SK-N-SH (cell line): ENCODE measurements at regions not wholly inside any gene's neighbourhood (a gene's known extent, or its start where the extent isn't known, plus 50 kb on each side); places are given as distances from the start of the nearest gene placed in this dataset.

Experiments
- CTCF ChIA-PET: fragments of 300-600, 350-600 bp; formaldehyde crosslinking; extraction: SDS; loops from one replicate; lab custom pipeline; 2021; lab: Yijun Ruan, JAX
- POLR2A ChIA-PET: fragments of 350-600 bp; sonication (Branson Sonifier 250); formaldehyde crosslinking; extraction: SDS; loops from one replicate; lab custom pipeline; 2020; ENCODE audit warnings: antibody characterized with exemption, inconsistent platforms; lab: Yijun Ruan, JAX
- DNase-seq: peaks from one replicate; pipeline ENCODE4 v3.0.0; 2012
- H2AFZ ChIP-seq: fragments of 200-600 bp; sonication (generic); 2 replicates; pipeline ENCODE4 v1.8.1; 2016; ENCODE audit warnings: antibody characterized with exemption, mild to moderate bottlenecking, low read depth
- H3F3A ChIP-seq: fragments of 200-600 bp; sonication (generic); replicated peaks from 2 replicates; pipeline ENCODE3; 2016; ENCODE audit warnings: antibody characterized with exemption, mild to moderate bottlenecking; ENCODE audit not compliant: insufficient read depth
- H3K27ac ChIP-seq, 2 experiments: fragments of 200-500 bp in 1 of 2; fragments of 200-600 bp in 1 of 2; sonication (Bioruptor generic) in 1 of 2; sonication (generic), shearing (Covaris generic) in 1 of 2; 2 replicates each; pipeline versions ENCODE4 v1.5.1 to v1.6.1; 2014 to 2016; ENCODE audit warnings: low read depth in 2 of 2, inconsistent platforms in 1 of 2, low read length in 1 of 2, mild to moderate bottlenecking in 1 of 2, mixed read lengths in 1 of 2
- H3K27me3 ChIP-seq: fragments of 200-600 bp; sonication (generic), shearing (Covaris generic); 2 replicates; pipeline ENCODE4 v1.6.1; 2016; ENCODE audit warnings: mixed run types; ENCODE audit not compliant: insufficient read depth
- H3K36me3 ChIP-seq, 2 experiments: fragments of 200-500 bp in 1 of 2; fragments of 200-600 bp in 1 of 2; sonication (Bioruptor generic) in 1 of 2; sonication (generic) in 1 of 2; replicated peaks in 1 of 2; 2 replicates each; pipeline versions ENCODE3 to v1.5.1; 2014 to 2016; ENCODE audit warnings: low read length in 1 of 2, mild to moderate bottlenecking in 1 of 2; ENCODE audit not compliant: insufficient read depth in 2 of 2, control insufficient read depth in 1 of 2
- H3K4me1 ChIP-seq, 2 experiments: fragments of 200-500 bp in 1 of 2; fragments of 200-600 bp in 1 of 2; sonication (Bioruptor generic) in 1 of 2; sonication (generic), shearing (Covaris generic) in 1 of 2; 2 replicates each; pipeline versions ENCODE4 v1.5.1 to v1.6.1; 2014 to 2016; ENCODE audit warnings: low read depth in 1 of 2, low read length in 1 of 2, mixed run types in 1 of 2; ENCODE audit not compliant: insufficient read depth in 2 of 2, control insufficient read depth in 1 of 2
- H3K4me2 ChIP-seq: fragments of 200-600 bp; sonication (generic), shearing (Covaris generic); 2 replicates; pipeline ENCODE4 v1.6.1; 2017; ENCODE audit warnings: mixed run types
- H3K4me3 ChIP-seq, 2 experiments: fragments of 200-500 bp in 1 of 2; fragments of 200-600 bp in 1 of 2; sonication (Bioruptor generic) in 1 of 2; sonication (generic), shearing (Covaris generic) in 1 of 2; 2 replicates each; pipeline versions ENCODE4 v1.5.1 to v1.8.1; 2014 to 2016; ENCODE audit warnings: low read depth in 2 of 2, inconsistent platforms in 1 of 2, low read length in 1 of 2, mild to moderate bottlenecking in 1 of 2, mixed read lengths in 1 of 2, moderate library complexity in 1 of 2
- H3K79me2 ChIP-seq: fragments of 200-600 bp; sonication (generic); 2 replicates; pipeline ENCODE4 v1.8.1; 2017; ENCODE audit warnings: mild to moderate bottlenecking; ENCODE audit not compliant: insufficient read depth
- H3K9ac ChIP-seq: fragments of 200-600 bp; sonication (generic); 2 replicates; pipeline ENCODE4 v1.6.1; 2017; ENCODE audit warnings: mixed run types
- H3K9me2 ChIP-seq: fragments of 200-600 bp; sonication (generic); 2 replicates; pipeline ENCODE4 v1.6.1; 2017; ENCODE audit warnings: mixed run types
- H3K9me3 ChIP-seq: fragments of 200-600 bp; sonication (generic); 2 replicates; pipeline ENCODE4 v1.6.1; 2017; ENCODE audit warnings: mixed run types, mild to moderate bottlenecking, moderate library complexity
- H4K20me1 ChIP-seq: fragments of 200-600 bp; sonication (generic); 2 replicates; pipeline ENCODE4 v1.6.1; 2017; ENCODE audit warnings: mild to moderate bottlenecking, mixed run types; ENCODE audit not compliant: insufficient read depth
- CHD2 ChIP-seq: fragments of 150-350 bp; IDR thresholded peaks from 2 replicates; pipeline ENCODE4 v1.6.1; 2018; ENCODE audit warnings: low read length; ENCODE audit not compliant: partially characterized antibody
- CTCF ChIP-seq: fragments of 200-600 bp; sonication (generic); IDR thresholded peaks from 2 replicates; pipeline ENCODE4 v1.6.1; 2017; ENCODE audit warnings: antibody characterized with exemption, mild to moderate bottlenecking, moderate library complexity
- ELF1 ChIP-seq: IDR thresholded peaks from 2 replicates; pipeline ENCODE4 v1.4.0; 2012
- FOSL2 ChIP-seq: IDR thresholded peaks from 2 replicates; pipeline ENCODE4 v1.4.0; 2012; ENCODE audit warnings: low read depth, mild to moderate bottlenecking, moderate library complexity, borderline replicate concordance
- FOXM1 ChIP-seq: IDR thresholded peaks from 2 replicates; pipeline ENCODE4 v1.4.0; 2012; ENCODE audit warnings: low read depth, mild to moderate bottlenecking
- GABPA ChIP-seq: IDR thresholded peaks from 2 replicates; pipeline ENCODE4 v1.4.0; 2012; ENCODE audit warnings: low read depth, mild to moderate bottlenecking
- IRF3 ChIP-seq: fragments of 150-350 bp; IDR thresholded peaks from 2 replicates; pipeline ENCODE4 v1.6.1; 2016; ENCODE audit warnings: mild to moderate bottlenecking, low read depth, low read length
- MAX ChIP-seq: IDR thresholded peaks from 2 replicates; pipeline ENCODE4 v1.4.0; 2012; ENCODE audit warnings: low read depth
- POLR2AphosphoS5 ChIP-seq: IDR thresholded peaks from 2 replicates; pipeline ENCODE4 v1.6.1; 2012; ENCODE audit warnings: low read depth, low read length
- REST ChIP-seq: IDR thresholded peaks from 2 replicates; pipeline ENCODE4 v1.6.1; 2012; ENCODE audit warnings: mild to moderate bottlenecking, low read depth, low read length, moderate library complexity
- RFX5 ChIP-seq: IDR thresholded peaks from 2 replicates; pipeline ENCODE4 v1.6.1; 2012; ENCODE audit warnings: mild to moderate bottlenecking, improper control_type of control experiment, low read length
- RXRA ChIP-seq: IDR thresholded peaks from 2 replicates; pipeline ENCODE4 v1.4.0; 2012; ENCODE audit warnings: low read depth, mild to moderate bottlenecking, borderline replicate concordance
- SIN3A ChIP-seq: IDR thresholded peaks from 2 replicates; pipeline ENCODE4 v1.6.1; 2012; ENCODE audit warnings: low read depth, mild to moderate bottlenecking, low read length, moderate library complexity, borderline replicate concordance
- SMC3 ChIP-seq: IDR thresholded peaks from 2 replicates; pipeline ENCODE4 v1.6.1; 2012; ENCODE audit warnings: low read depth, low read length, improper control_type of control experiment
- TAF1 ChIP-seq: IDR thresholded peaks from 2 replicates; pipeline ENCODE4 v1.6.1; 2012; ENCODE audit warnings: low read depth, mild to moderate bottlenecking, low read length, moderate library complexity, borderline replicate concordance
- TEAD4 ChIP-seq: IDR thresholded peaks from 2 replicates; pipeline ENCODE4 v1.4.0; 2012; ENCODE audit warnings: mild to moderate bottlenecking, borderline replicate concordance; ENCODE audit not compliant: insufficient read depth
- USF1 ChIP-seq: IDR thresholded peaks from 2 replicates; pipeline ENCODE4 v1.4.0; 2012; ENCODE audit warnings: low read depth, borderline replicate concordance
- USF2 ChIP-seq: fragments of 150-350 bp; IDR thresholded peaks from 2 replicates; pipeline ENCODE4 v1.6.1; 2017; ENCODE audit warnings: antibody characterized with exemption, low read length, low read depth, borderline replicate concordance
- YY1 ChIP-seq: IDR thresholded peaks from 2 replicates; pipeline ENCODE4 v1.4.0; 2012; ENCODE audit warnings: low read depth, mild to moderate bottlenecking
- WGBS: methylation state at CpG from one replicate; pipeline ENCODE4 v1.1.6; 2017; ENCODE audit warnings: low lambda C conversion rate; 5-methylcytosine and 5-hydroxymethylcytosine counted together

GRCh38 chr4:125994024-125994423, 679.3 kb downstream of the FAT4 start:
- Histone ChIP-seq H3K27ac (no peak overlapping the region), H2AFZ (no peak overlapping the region), H3K79me2 (no peaks in the 10 kb centered on the region), H3K36me3 (no peaks in the 10 kb centered on the region), H3K9me3 (no peaks in the 10 kb centered on the region), H4K20me1 (no peaks in the 10 kb centered on the region), H3K4me2 (no peak overlapping the region), H3K4me1 (no peaks in the 10 kb centered on the region), H3K9me2 (no peaks in the 10 kb centered on the region), H3K9ac (no peak overlapping the region), H3K4me3 (no peak overlapping the region), H3K27me3 (no peaks in the 10 kb centered on the region), H3F3A (no peaks in the 10 kb centered on the region)
- POLR2A ChIA-PET: no interaction called here
- CTCF ChIA-PET: no interaction called here
- no peak for DNase-seq
- 86% methylated on average over 9 of the region's 9 CpGs for WGBS
- TF ChIP-seq RFX5 (no peak), CHD2 (no peak), IRF3 (no peak), SIN3A (no peak), FOXM1 (no peak), USF1 (no peak), CTCF (no peak)

- Histone ChIP-seq H3K27ac (no peak overlapping the region), H3K4me3 (no peak overlapping the region), H3K27me3 (no peaks in the 10 kb centered on the region), H2AFZ (no peak overlapping the region), H3F3A (no peaks in the 10 kb centered on the region), H3K36me3 (no peaks in the 10 kb centered on the region), H3K4me1 (no peaks in the 10 kb centered on the region), H3K9me3 (no peaks in the 10 kb centered on the region), H3K9ac (no peak overlapping the region), H4K20me1 (no peaks in the 10 kb centered on the region), H3K79me2 (no peaks in the 10 kb centered on the region), H3K4me2 (no peak overlapping the region), H3K9me2 (no peaks in the 10 kb centered on the region)
- WGBS: 97% methylated on average over 1 of the region's 1 CpG
- CTCF ChIA-PET: no interaction called here
- no peak for DNase-seq
- POLR2A ChIA-PET: no interaction called here
- TF ChIP-seq TAF1 (no peak), ELF1 (no peak), USF1 (no peak), GABPA (no peak), POLR2AphosphoS5 (no peak), TEAD4 (no peak), RXRA (no peak), USF2 (no peak), MAX (no peak), FOSL2 (no peak), SMC3 (no peak), REST (no peak), FOXM1 (no peak), YY1 (no peak)
These were observed 679.7 kb downstream of the FAT4 start for GRCh38 chr4:125994430-125994829.
